Heart left ventricle (tissue), 16 donors: ENCODE measurements at regions not wholly inside any gene's neighbourhood (a gene's known extent, or its start where the extent isn't known, plus 50 kb on each side); places are given as distances from the start of the nearest gene placed in this dataset.

ENCODE experiments used
- ATAC-seq, 4 donors: fragments of 200-7000 bp; cut with Tn5 transposase; one replicate each; pipeline ENCODE4 v1.9.1; 2020 to 2022; ENCODE audit warnings: moderate library complexity in 4 of 4, mild to moderate bottlenecking in 3 of 4, moderate number of reproducible peaks in 1 of 4
- DNase-seq, 5 donors: peaks; one replicate each; pipeline ENCODE4 v3.0.0-alpha.2; 2020
- H3K27ac ChIP-seq, 12 donors: fragments of 200-600 bp; sonication (generic) in 4 of 12; one replicate each; pipeline versions ENCODE4 v1.5.0 to v1.8.0; 2016 to 2022; ENCODE audit warnings: mild to moderate bottlenecking in 2 of 12
- H3K27me3 ChIP-seq, 9 donors: fragments of 200-600 bp; sonication (generic) in 2 of 9; one replicate each; pipeline versions ENCODE4 v1.5.1 to v1.8.0; 2016 to 2022; ENCODE audit warnings: mild to moderate bottlenecking in 3 of 9
- H3K36me3 ChIP-seq, 9 donors: fragments of 200-600 bp; sonication (generic) in 2 of 9; one replicate each; pipeline versions ENCODE4 v1.5.0 to v1.8.0; 2018 to 2022; ENCODE audit warnings: mild to moderate bottlenecking in 2 of 9
- H3K4me1 ChIP-seq, 12 donors: fragments of 200-600 bp; sonication (generic) in 4 of 12; one replicate each; pipeline versions ENCODE4 v1.5.0 to v1.8.0; 2016 to 2022; ENCODE audit warnings: mild to moderate bottlenecking in 3 of 12
- H3K4me3 ChIP-seq, 12 donors: fragments of 200-600 bp; sonication (generic) in 4 of 12; one replicate each; pipeline versions ENCODE4 v1.5.0 to v1.8.0; 2017 to 2022; ENCODE audit warnings: mild to moderate bottlenecking in 9 of 12, moderate library complexity in 4 of 12
- H3K9me3 ChIP-seq, 12 donors: fragments of 200-600 bp; sonication (generic) in 4 of 12; one replicate each; pipeline versions ENCODE4 v1.5.0 to v1.8.0; 2016 to 2022; ENCODE audit warnings: mild to moderate bottlenecking in 1 of 12
- POLR2A ChIP-seq, 2 donors: fragments of 450-650 bp; IDR thresholded peaks; one replicate each; pipeline ENCODE4 v1.6.1; 2017; ENCODE audit warnings: antibody characterized with exemption in 2 of 2, mild to moderate bottlenecking in 2 of 2, moderate library complexity in 2 of 2
- WGBS, 4 donors: extraction: QIAGEN DNeasy Blood & Tissue Kit in 2 of 4; methylation state at CpG; one replicate each; pipeline versions ENCODE4 v1.1.5 to v1.1.7; 2013 to 2018; 5-methylcytosine and 5-hydroxymethylcytosine counted together
- intact Hi-C, 10 donors: fragments of 100-400 bp; cut with DNase I; formaldehyde crosslinking; loops; one replicate each; pipeline versions ENCODE4 v1.11.1 to v1.14.2; 2022
- TF ChIP-seq, protein P1 (sequence below), 12 donors: fragments of 200-600 bp; sonication (generic) in 4 of 12; IDR thresholded peaks; one replicate each; pipeline versions ENCODE4 v1.5.0 to v1.8.0; 2018 to 2022; ENCODE audit warnings: antibody characterized with exemption in 12 of 12, mild to moderate bottlenecking in 5 of 12
- donor health status: ischemic (EF 13 %, LVEDD 7.1; RV severe dilation, severe dysfunction).
- donor health status: healthy with polysubstance abuse.
- donor health status: DM: no; HTN: yes; CAD: no.
- donor health status: DM: no; HTN: no; CAD: no.
- donor health status: ischemic (EF 25% LVEDD 6.9; RV normal size, moderate dysfunction).
- donor health status: ischemic (EF 25% LVEDD 5.7; RV mildly dilated, moderate dysfunction).
- donor health status: healthy.
- donor health status: DM: yes; HTN: yes; CAD: no.
- donor health status: ischemic (EF 35%, LVEDD 5.7; RV mildly dilated, moderate dysfunction).
- donor health status: nonischemic (EF 11% LVEDD 7.7; RV severe dilation, severe dysfunction).
- donor health status: DM: yes; HTN: yes; CAD: no.
- donor health status: PGD.
- donor health status: ischemic (EF 29% LVEDD 5.4; RV normal size, mild dysfunction).
- donor health status: nonischemic (EF 23%, LVEDD 6.1; RV moderate dilation, normal function).

DNA sequence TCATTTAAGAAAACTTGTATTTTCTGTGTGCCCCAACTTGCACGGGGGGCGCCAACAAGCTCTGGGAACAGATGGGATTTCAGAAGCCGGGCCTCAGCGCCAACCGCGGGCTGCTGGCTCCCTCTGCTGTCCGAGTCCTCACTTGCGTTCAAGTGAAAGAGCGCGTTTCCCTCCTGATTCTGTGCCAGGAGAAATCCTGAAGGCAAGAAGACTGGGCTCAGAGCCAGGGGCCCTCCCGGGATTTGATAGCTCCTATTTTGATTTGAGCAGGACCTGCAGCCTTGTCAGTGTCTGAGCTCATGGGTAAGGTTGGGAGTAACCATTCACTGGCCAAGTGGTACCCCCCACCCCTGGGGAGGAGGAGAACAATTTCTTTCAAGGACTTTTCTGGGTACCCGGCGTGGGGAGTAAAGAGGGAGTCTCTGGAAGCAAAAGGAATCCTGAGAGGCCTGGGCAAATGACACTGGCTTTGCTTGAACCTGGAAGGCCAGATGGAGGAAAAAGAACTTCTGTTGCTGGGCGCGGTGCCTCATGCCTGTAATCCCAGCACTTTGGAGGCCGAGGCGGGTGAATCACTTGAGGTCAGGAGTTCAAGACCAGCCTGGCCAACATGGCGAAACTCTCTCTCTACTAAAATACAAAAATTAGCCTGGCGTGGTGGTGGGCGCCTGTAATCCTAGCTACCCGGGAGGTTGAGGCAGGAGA is 179.0 kb upstream of the RGS6 start:
- TF ChIP-seq POLR2A (IDR thresholded peaks at IDR 0.05) = no peak
- TF ChIP-seq, protein P1, sequence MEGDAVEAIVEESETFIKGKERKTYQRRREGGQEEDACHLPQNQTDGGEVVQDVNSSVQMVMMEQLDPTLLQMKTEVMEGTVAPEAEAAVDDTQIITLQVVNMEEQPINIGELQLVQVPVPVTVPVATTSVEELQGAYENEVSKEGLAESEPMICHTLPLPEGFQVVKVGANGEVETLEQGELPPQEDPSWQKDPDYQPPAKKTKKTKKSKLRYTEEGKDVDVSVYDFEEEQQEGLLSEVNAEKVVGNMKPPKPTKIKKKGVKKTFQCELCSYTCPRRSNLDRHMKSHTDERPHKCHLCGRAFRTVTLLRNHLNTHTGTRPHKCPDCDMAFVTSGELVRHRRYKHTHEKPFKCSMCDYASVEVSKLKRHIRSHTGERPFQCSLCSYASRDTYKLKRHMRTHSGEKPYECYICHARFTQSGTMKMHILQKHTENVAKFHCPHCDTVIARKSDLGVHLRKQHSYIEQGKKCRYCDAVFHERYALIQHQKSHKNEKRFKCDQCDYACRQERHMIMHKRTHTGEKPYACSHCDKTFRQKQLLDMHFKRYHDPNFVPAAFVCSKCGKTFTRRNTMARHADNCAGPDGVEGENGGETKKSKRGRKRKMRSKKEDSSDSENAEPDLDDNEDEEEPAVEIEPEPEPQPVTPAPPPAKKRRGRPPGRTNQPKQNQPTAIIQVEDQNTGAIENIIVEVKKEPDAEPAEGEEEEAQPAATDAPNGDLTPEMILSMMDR (IDR thresholded peaks at IDR 0.05) = peak; percentile 71 to 96 (median 94)
- intact Hi-C loops = loop anchor here (1.0 to 10.0 kb wide), 10 partner anchors 32 to 614 kb away; partner anchors contain the start of gene SIPA1L1 (in 6 of the 10)
- peak in 3 of 4 donors; percentile 85 to 90 (median 90) for ATAC-seq
- Histone ChIP-seq H3K27ac (peak overlapping the region in 2 of 12 donors; percentile 15 to 38), H3K4me1 (peaks cover 0 to 16% (median 2%) of the 10 kb centered on the region in 12 donors), H3K27me3 (no peaks in the 10 kb centered on the region), H3K9me3 (peaks cover 0 to 10% (median 6%) of the 10 kb centered on the region in 12 donors), H3K36me3 (no peaks in the 10 kb centered on the region), H3K4me3 (peak overlapping the region in 4 of 12 donors; percentile 2 to 22 (median 12))
- DNase-seq = peak; percentile 90 to 95 (median 92)
- WGBS, 4 donors = 25 to 32% (median 28%) methylated on average over 19 to 21 of the region's 21 CpGs

DNA sequence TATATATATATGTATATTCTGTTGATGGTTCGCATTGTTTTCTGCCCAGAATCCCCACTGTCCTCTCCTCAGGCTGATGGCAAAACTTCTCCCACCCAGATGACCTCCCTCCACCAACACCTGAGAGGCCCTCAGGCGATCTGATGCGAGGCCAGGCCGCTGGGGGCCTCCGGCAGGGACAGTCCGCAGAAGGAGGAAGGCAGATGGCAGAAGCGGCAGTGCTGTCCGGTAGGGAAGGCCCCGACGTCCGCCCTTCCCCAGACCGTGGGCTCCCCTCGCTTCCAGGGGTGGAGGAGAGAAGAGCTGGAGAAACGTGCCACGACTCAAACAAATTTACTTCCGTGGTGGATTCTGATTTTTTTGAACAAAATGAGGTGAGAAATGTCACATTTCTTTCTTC is 178.3 kb upstream of the RGS6 start:
- no peak overlapping the region for H3K4me3 ChIP-seq
- H3K9me3 ChIP-seq = peaks cover 0 to 6% (median 0%) of the 10 kb centered on the region in 12 donors
- no peaks in the 10 kb centered on the region for H3K27me3 ChIP-seq
- H3K27ac ChIP-seq = no peak overlapping the region
- no peak for DNase-seq
- no peak for TF ChIP-seq POLR2A (IDR thresholded peaks at IDR 0.05)
- TF ChIP-seq, protein P1 (IDR thresholded peaks at IDR 0.05) = no peak
- no peak for ATAC-seq
- 94 to 96% (median 95%) methylated on average over 16 of the region's 16 CpGs for WGBS, 4 donors
- intact Hi-C loops = loop anchor here (1.0 to 10.0 kb wide), 10 partner anchors 33 to 615 kb away; partner anchors contain the start of gene SIPA1L1 (in 6 of the 10)
- H3K36me3 ChIP-seq = no peaks in the 10 kb centered on the region
- H3K4me1 ChIP-seq = peaks cover 0 to 16% (median 2%) of the 10 kb centered on the region in 12 donors

DNA sequence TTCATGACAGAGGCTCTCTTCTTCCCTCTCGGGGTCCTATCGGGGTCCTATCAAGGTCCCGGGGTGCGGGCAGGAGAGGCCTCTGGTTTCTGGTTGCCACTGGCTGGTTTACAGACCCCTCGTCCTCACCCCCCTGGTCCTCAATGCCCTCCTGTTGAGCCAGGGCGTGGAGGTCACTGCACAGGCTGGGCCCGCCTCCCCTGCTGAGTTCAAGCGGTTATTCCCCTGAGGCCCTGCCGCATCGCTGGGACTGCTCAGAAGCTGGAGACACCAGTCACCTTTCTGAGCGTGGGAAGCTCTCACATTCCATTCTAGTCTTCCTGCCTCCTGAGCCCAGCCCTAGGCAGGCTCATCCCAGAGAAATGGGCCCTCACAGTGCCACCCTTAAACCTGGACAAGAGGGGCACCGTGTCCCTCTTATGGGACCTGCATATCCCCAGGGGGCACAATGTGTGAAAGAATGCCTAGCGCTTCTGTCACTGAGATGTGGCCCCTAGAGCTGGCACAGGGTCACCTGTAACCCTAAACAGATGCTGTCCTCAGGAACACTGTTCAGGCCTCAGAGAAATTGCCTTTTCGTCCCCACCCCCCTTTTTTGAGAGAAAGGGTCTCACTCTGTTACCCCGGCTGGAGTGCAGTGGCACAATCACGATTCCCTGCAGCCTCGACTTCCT is 177.7 kb upstream of the RGS6 start:
- ATAC-seq (no peak), DNase-seq (no peak)
- Histone ChIP-seq H3K9me3 (peaks cover 0 to under 1% (median 0%) of the 10 kb centered on the region in 12 donors), H3K4me1 (peaks cover 0 to 16% (median 2%) of the 10 kb centered on the region in 12 donors), H3K27ac (no peak overlapping the region), H3K4me3 (no peak overlapping the region), H3K36me3 (no peaks in the 10 kb centered on the region), H3K27me3 (no peaks in the 10 kb centered on the region)
- 82 to 95% (median 92%) methylated on average over 17 of the region's 17 CpGs for WGBS, 4 donors
- intact Hi-C loops = loop anchor here in 5 of 10 donors (5.0 to 10.0 kb wide), 2 partner anchors 100 to 432 kb away; partner anchors contain the start of gene SIPA1L1 (in 4 of the 5)
- TF ChIP-seq, protein P1 (IDR thresholded peaks at IDR 0.05) = no peak
- no peak for TF ChIP-seq POLR2A (IDR thresholded peaks at IDR 0.05)
